Thyroid gland (tissue), 4 donors: ENCODE measurements at regions not wholly inside any gene's neighbourhood (a gene's known extent, or its start where the extent isn't known, plus 50 kb on each side); places are given as distances from the start of the nearest gene placed in this dataset.

Experiments
- DNase-seq, 2 donors: peaks; one replicate each; pipeline ENCODE4 v3.0.0-alpha.2; 2019
- H3K27ac ChIP-seq, 3 donors: fragments of 200-600 bp; sonication (generic); 1 replicate in 2 of 3; 2 replicates in 1 of 3; pipeline ENCODE4 v1.5.1; 2016 to 2019; ENCODE audit warnings: mild to moderate bottlenecking in 1 of 3, moderate library complexity in 1 of 3
- H3K27me3 ChIP-seq: fragments of 200-600 bp; sonication (generic); one replicate; pipeline ENCODE4 v1.5.1; 2019
- H3K36me3 ChIP-seq, 2 donors: fragments of 200-600 bp; sonication (generic); one replicate each; pipeline ENCODE4 v1.5.1; 2016 to 2019
- H3K4me1 ChIP-seq, 2 donors: fragments of 200-600 bp; sonication (generic); one replicate each; pipeline ENCODE4 v1.5.1; 2017 to 2019
- H3K4me3 ChIP-seq, 3 donors: fragments of 200-600 bp; sonication (generic); replicated peaks in 1 of 3; 1 replicate in 2 of 3; 2 replicates in 1 of 3; pipeline ENCODE4 v1.5.1; 2016; ENCODE audit warnings: mild to moderate bottlenecking in 1 of 3
- H3K9me3 ChIP-seq: fragments of 200-600 bp; sonication (generic); one replicate; pipeline ENCODE4 v1.5.1; 2017
- POLR2A ChIP-seq, 2 donors: fragments of 450-650 bp; IDR thresholded peaks; one replicate each; pipeline ENCODE4 v1.6.1; 2017; ENCODE audit warnings: antibody characterized with exemption in 2 of 2, mild to moderate bottlenecking in 2 of 2, moderate library complexity in 1 of 2
- WGBS, 2 donors: methylation state at CpG; one replicate each; pipeline ENCODE4 v1.1.5; 2017; 5-methylcytosine and 5-hydroxymethylcytosine counted together
- intact Hi-C: fragments of 100-400 bp; cut with DNase I; formaldehyde crosslinking; loops from one replicate; pipeline ENCODE4 v1.15.1; 2023
- TF ChIP-seq, protein P1 (sequence below), 6 experiments: fragments of 200-600 bp in 3 of 6; fragments of 450-650 bp in 3 of 6; sonication (generic) in 3 of 6; IDR thresholded peaks; one replicate each; pipeline ENCODE4 v1.5.1; 2016 to 2019; ENCODE audit warnings: antibody characterized with exemption in 6 of 6, mild to moderate bottlenecking in 2 of 6, inconsistent platforms in 1 of 6, moderate library complexity in 1 of 6

GRCh38 chr10:112899391-112900065 lies 50.5 kb upstream of the TCF7L2 start:
- H3K9me3 ChIP-seq, result no peaks in the 10 kb centered on the region
- H3K4me1 ChIP-seq, result no peaks in the 10 kb centered on the region
- intact Hi-C loops, result no loop called here
- TF ChIP-seq POLR2A (IDR thresholded peaks at IDR 0.05), result no peak
- TF ChIP-seq, protein P1, sequence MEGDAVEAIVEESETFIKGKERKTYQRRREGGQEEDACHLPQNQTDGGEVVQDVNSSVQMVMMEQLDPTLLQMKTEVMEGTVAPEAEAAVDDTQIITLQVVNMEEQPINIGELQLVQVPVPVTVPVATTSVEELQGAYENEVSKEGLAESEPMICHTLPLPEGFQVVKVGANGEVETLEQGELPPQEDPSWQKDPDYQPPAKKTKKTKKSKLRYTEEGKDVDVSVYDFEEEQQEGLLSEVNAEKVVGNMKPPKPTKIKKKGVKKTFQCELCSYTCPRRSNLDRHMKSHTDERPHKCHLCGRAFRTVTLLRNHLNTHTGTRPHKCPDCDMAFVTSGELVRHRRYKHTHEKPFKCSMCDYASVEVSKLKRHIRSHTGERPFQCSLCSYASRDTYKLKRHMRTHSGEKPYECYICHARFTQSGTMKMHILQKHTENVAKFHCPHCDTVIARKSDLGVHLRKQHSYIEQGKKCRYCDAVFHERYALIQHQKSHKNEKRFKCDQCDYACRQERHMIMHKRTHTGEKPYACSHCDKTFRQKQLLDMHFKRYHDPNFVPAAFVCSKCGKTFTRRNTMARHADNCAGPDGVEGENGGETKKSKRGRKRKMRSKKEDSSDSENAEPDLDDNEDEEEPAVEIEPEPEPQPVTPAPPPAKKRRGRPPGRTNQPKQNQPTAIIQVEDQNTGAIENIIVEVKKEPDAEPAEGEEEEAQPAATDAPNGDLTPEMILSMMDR (IDR thresholded peaks at IDR 0.05), result no peak
- no peaks in the 10 kb centered on the region for H3K27me3 ChIP-seq
- H3K36me3 ChIP-seq, result no peaks in the 10 kb centered on the region
- no peak overlapping the region for H3K4me3 ChIP-seq
- no peak overlapping the region for H3K27ac ChIP-seq
- no peak for DNase-seq
- 92 to 95% methylated on average over 8 of the region's 8 CpGs for WGBS, 2 donors
